LNCAP (cell line): ENCODE measurements at regions not wholly inside any gene's neighbourhood (a gene's known extent, or its start where the extent isn't known, plus 50 kb on each side); places are given as distances from the start of the nearest gene placed in this dataset.

Experiments
- CTCF ChIP-seq: fragments of 450-650 bp; IDR thresholded peaks from 2 replicates; pipeline ENCODE4 v1.5.1; 2017; ENCODE audit warnings: mild to moderate bottlenecking

- no peak for TF ChIP-seq CTCF
Measured at GRCh38 chr13:108020027-108020426, 195.3 kb downstream of the LIG4 start.

- no peak for TF ChIP-seq CTCF
Measured at GRCh38 chr13:108018371-108018870, 196.9 kb downstream of the LIG4 start.

GRCh38 chr13:108006619-108007018 is 208.7 kb downstream of the LIG4 start:
- no peak for TF ChIP-seq CTCF

- no peak for TF ChIP-seq CTCF
Measured at GRCh38 chr13:108005231-108005630, 210.1 kb downstream of the LIG4 start.

- no peak for TF ChIP-seq CTCF
Measured at GRCh38 chr13:108003626-108004025, 211.7 kb downstream of the LIG4 start.

GRCh38 chr13:108000998-108001397 is 214.3 kb downstream of the LIG4 start:
- no peak for TF ChIP-seq CTCF

GRCh38 chr13:107999751-108000150 is 215.6 kb downstream of the LIG4 start:
- TF ChIP-seq CTCF = no peak

- no peak for TF ChIP-seq CTCF
Measured at GRCh38 chr13:107994137-107994536, 221.2 kb downstream of the LIG4 start.
